HL-60 (cell line): ENCODE measurements at regions not wholly inside any gene's neighbourhood (a gene's known extent, or its start where the extent isn't known, plus 50 kb on each side); places are given as distances from the start of the nearest gene placed in this dataset.

Experiments used
- GABPA ChIP-seq: IDR thresholded peaks from 2 replicates; pipeline ENCODE4 v1.6.1; 2012; ENCODE audit warnings: low read depth
- POLR2AphosphoS5 ChIP-seq: IDR thresholded peaks from 2 replicates; pipeline ENCODE4 v1.6.1; 2012; ENCODE audit warnings: low read depth
- TF ChIP-seq, protein P1 (sequence below): IDR thresholded peaks from 2 replicates; pipeline ENCODE4 v1.6.1; 2012; ENCODE audit warnings: low read depth; ENCODE audit not compliant: insufficient replicate concordance
- TF ChIP-seq, protein P2 (sequence below): IDR thresholded peaks from one replicate; pipeline ENCODE4 v1.5.1; 2011; ENCODE audit warnings: low read length, control low read depth, inconsistent platforms; ENCODE audit not compliant: insufficient read depth

DNA sequence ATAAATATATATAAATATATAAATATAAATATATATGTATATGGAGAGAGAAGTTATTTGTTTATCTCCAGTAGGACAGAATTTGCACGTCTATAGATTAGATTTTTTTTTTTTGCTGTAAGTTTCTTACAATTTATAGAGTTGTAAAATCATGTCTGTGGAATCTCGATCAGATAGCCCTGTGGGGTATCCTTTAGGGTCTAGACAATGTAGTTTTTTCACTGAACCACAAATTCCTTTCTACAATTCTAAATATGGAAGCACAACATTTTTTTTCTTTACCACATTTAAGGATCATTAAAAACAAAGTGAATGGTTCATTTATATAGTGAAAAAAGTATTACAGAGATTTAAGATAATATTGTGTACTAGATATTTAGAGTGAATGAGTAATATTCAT lies 384.2 kb upstream of the ZNF608 start:
- TF ChIP-seq, protein P1, sequence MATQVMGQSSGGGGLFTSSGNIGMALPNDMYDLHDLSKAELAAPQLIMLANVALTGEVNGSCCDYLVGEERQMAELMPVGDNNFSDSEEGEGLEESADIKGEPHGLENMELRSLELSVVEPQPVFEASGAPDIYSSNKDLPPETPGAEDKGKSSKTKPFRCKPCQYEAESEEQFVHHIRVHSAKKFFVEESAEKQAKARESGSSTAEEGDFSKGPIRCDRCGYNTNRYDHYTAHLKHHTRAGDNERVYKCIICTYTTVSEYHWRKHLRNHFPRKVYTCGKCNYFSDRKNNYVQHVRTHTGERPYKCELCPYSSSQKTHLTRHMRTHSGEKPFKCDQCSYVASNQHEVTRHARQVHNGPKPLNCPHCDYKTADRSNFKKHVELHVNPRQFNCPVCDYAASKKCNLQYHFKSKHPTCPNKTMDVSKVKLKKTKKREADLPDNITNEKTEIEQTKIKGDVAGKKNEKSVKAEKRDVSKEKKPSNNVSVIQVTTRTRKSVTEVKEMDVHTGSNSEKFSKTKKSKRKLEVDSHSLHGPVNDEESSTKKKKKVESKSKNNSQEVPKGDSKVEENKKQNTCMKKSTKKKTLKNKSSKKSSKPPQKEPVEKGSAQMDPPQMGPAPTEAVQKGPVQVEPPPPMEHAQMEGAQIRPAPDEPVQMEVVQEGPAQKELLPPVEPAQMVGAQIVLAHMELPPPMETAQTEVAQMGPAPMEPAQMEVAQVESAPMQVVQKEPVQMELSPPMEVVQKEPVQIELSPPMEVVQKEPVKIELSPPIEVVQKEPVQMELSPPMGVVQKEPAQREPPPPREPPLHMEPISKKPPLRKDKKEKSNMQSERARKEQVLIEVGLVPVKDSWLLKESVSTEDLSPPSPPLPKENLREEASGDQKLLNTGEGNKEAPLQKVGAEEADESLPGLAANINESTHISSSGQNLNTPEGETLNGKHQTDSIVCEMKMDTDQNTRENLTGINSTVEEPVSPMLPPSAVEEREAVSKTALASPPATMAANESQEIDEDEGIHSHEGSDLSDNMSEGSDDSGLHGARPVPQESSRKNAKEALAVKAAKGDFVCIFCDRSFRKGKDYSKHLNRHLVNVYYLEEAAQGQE, result no peak
- no peak for TF ChIP-seq GABPA
- TF ChIP-seq, protein P2, sequence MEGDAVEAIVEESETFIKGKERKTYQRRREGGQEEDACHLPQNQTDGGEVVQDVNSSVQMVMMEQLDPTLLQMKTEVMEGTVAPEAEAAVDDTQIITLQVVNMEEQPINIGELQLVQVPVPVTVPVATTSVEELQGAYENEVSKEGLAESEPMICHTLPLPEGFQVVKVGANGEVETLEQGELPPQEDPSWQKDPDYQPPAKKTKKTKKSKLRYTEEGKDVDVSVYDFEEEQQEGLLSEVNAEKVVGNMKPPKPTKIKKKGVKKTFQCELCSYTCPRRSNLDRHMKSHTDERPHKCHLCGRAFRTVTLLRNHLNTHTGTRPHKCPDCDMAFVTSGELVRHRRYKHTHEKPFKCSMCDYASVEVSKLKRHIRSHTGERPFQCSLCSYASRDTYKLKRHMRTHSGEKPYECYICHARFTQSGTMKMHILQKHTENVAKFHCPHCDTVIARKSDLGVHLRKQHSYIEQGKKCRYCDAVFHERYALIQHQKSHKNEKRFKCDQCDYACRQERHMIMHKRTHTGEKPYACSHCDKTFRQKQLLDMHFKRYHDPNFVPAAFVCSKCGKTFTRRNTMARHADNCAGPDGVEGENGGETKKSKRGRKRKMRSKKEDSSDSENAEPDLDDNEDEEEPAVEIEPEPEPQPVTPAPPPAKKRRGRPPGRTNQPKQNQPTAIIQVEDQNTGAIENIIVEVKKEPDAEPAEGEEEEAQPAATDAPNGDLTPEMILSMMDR, result no peak
- no peak for TF ChIP-seq POLR2AphosphoS5
